GM12874 (cell line): ENCODE measurements at regions not wholly inside any gene's neighbourhood (a gene's known extent, or its start where the extent isn't known, plus 50 kb on each side); places are given as distances from the start of the nearest gene placed in this dataset.

ENCODE experiments used
- CTCF ChIP-seq: IDR thresholded peaks from 2 replicates; pipeline ENCODE4 v1.5.1; 2011; ENCODE audit warnings: low read depth, mild to moderate bottlenecking, control low read depth, low read length, moderate library complexity; ENCODE audit not compliant: insufficient read depth

DNA sequence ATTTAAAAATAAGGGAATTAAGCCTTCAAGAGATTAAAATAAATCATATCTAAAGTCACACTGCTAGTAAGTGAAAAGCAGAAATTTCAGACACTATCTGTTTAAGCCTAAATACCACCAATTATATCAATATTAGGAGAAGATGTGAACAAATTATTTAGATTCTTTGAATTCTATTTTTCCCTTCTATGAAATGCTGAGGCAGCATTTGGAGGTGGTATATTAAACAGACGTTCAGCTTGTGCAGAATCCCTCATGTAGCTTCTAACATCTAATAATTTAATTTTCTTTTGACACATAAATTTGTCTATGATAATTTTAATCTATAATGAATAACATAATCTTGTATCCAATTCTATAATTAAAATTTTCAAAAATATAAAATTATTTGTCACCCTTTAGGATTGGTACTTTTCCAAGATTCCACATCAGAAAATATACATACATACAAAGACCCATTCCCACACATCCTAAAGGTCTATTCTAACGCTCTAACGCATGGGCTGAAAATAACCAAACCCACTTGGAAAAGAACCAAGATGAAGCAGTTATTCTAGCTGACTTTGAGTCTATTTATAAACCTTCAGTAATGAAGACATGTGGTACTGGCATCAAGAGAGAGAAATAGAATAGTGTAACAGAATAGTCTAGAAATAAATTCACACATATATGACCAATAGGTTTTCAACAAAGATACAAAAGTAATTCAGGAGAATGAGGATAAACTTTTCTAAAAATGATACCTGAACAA, 751.8 kb downstream of the GALC start:
- no peak for TF ChIP-seq CTCF

DNA sequence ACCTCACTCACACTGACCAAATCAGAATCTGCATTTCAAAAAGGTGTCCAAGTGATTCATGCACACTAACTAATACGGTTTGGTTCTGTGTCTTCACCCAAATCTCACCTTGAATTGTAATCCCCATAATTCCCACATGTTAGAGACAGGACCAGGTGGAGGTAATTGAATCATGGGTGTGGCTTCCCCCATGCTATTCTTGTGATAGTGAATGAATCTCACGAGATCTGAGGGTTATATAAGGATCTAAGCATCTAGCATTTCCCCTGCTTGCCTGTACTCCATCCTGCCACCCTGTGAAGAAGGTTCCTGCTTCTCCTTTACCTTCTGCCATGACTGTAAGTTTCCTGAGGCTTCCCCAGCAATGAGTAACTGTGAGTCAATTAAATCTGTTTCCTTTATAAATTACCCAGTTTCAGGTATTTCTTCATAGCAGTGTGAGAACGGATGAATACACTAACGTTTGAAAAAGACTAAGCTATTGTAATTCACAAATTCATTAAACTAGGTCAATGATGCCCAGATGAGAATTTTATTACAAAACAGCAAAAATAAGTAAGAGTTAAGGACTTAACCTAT, 759.1 kb downstream of the GALC start:
- no peak for TF ChIP-seq CTCF

GRCh38 chr14:87233266-87233665, 759.7 kb downstream of the GALC start:
- TF ChIP-seq CTCF: no peak

- no peak for TF ChIP-seq CTCF
These were observed 761.5 kb downstream of the GALC start for GRCh38 chr14:87231336-87232026.

- TF ChIP-seq CTCF: no peak
These were observed 762.3 kb downstream of the GALC start for GRCh38 chr14:87230726-87231125.

- no peak for TF ChIP-seq CTCF
These were observed 763.9 kb downstream of the GALC start for GRCh38 chr14:87229131-87229530.

GRCh38 chr14:87217023-87217422, 776.0 kb downstream of the GALC start:
- no peak for TF ChIP-seq CTCF
